ENCODE measurements at regions not wholly inside any gene's neighbourhood (a gene's known extent, or its start where the extent isn't known, plus 50 kb on each side); places are given as distances from the start of the nearest gene placed in this dataset.

GRCh38 chr22:23409976-23410375 is 170.1 kb downstream of the IGLL1 start:
- POLR2A ChIA-PET (ENCODE audit: unreplicated experiment): no interaction called here
- H4K5ac ChIP-seq (ENCODE audit: low read depth, low read length): no peak overlapping the region
- no peak overlapping the region for H2AFZ ChIP-seq (replicated peaks; ENCODE audit: low read length, poor library complexity)
- no peaks in the 10 kb centered on the region for H3K79me1 ChIP-seq (ENCODE audit: low read depth in 1 of 2, low read length in 2 of 2)
- H2BK5ac ChIP-seq (ENCODE audit: low read depth, low read length, poor library complexity, severe bottlenecking): no peak overlapping the region
- H4K91ac ChIP-seq (ENCODE audit: insufficient read depth, low read depth, low read length): no peak overlapping the region
- no peak overlapping the region for H3K4me3 ChIP-seq (ENCODE audit: insufficient read depth, low read depth, low read length)
- H3K14ac ChIP-seq (replicated peaks; ENCODE audit: low read depth, low read length): no peak overlapping the region
- H3K56ac ChIP-seq (ENCODE audit: extremely low read depth, insufficient read depth, low read length): no peak overlapping the region
- no peak overlapping the region for H2AK9ac ChIP-seq (replicated peaks; ENCODE audit: low read depth, low read length, poor library complexity)
- no peak overlapping the region for H3K9ac ChIP-seq (ENCODE audit: low read depth, low read length)
- peaks cover 4% of the 10 kb centered on the region; the same call in 1 of the 2 replicates for H3K27me3 ChIP-seq (ENCODE audit: control insufficient read depth, insufficient read depth, low read length)
- H3K4ac ChIP-seq (ENCODE audit: low read depth, low read length): no peak overlapping the region
- no peaks in the 10 kb centered on the region for H3K36me3 ChIP-seq (ENCODE audit: control insufficient read depth, insufficient read depth, low read length)
- H2BK15ac ChIP-seq (ENCODE audit: low read depth, low read length): no peak overlapping the region
- no peak overlapping the region for H2AK5ac ChIP-seq (ENCODE audit: low read depth, low read length)
- intact Hi-C loops (cut with micrococcal nuclease): no loop called here
- no peak overlapping the region for H3K18ac ChIP-seq (ENCODE audit: low read depth, low read length)
- H4K20me1 ChIP-seq (ENCODE audit: insufficient read depth, low read length): no peaks in the 10 kb centered on the region
- TF ChIP-seq CEBPB (IDR thresholded peaks at IDR 0.05; ENCODE audit: low read depth, low read length) (no peak), MXI1 (IDR thresholded peaks at IDR 0.05; ENCODE audit: borderline replicate concordance, low read depth, low read length) (no peak), USF2 (IDR thresholded peaks at IDR 0.05; ENCODE audit: low read depth, low read length) (no peak), MAFK (IDR thresholded peaks at IDR 0.05; ENCODE audit: low read depth, low read length) (no peak)
- TF ChIP-seq, protein P1, sequence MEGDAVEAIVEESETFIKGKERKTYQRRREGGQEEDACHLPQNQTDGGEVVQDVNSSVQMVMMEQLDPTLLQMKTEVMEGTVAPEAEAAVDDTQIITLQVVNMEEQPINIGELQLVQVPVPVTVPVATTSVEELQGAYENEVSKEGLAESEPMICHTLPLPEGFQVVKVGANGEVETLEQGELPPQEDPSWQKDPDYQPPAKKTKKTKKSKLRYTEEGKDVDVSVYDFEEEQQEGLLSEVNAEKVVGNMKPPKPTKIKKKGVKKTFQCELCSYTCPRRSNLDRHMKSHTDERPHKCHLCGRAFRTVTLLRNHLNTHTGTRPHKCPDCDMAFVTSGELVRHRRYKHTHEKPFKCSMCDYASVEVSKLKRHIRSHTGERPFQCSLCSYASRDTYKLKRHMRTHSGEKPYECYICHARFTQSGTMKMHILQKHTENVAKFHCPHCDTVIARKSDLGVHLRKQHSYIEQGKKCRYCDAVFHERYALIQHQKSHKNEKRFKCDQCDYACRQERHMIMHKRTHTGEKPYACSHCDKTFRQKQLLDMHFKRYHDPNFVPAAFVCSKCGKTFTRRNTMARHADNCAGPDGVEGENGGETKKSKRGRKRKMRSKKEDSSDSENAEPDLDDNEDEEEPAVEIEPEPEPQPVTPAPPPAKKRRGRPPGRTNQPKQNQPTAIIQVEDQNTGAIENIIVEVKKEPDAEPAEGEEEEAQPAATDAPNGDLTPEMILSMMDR (conservative IDR thresholded peaks at IDR 0.05; ENCODE audit: low read depth, low read length): no peak
- BruUV-seq (replicated peaks): no TSS peak
- in situ Hi-C loops (cut with MboI; ENCODE audit: low sequenced_read_pairs): no loop called here
- dilution Hi-C loops (cut with HindIII; ENCODE audit: low sequenced_read_pairs, unreplicated experiment): no loop called here
- H3K23ac ChIP-seq (ENCODE audit: low read depth, low read length): no peak overlapping the region
- DNase-seq (no peak), ATAC-seq (ENCODE audit: low read depth) (no peak)
- no peak overlapping the region for H4K8ac ChIP-seq (ENCODE audit: low read depth in 2 of 2, low read length in 2 of 2)
- H2BK20ac ChIP-seq (ENCODE audit: low read depth, low read length): no peak overlapping the region
- no peaks in the 10 kb centered on the region for H3K9me3 ChIP-seq (ENCODE audit: control insufficient read depth, insufficient read depth, low read length)
- no peak overlapping the region for H2BK120ac ChIP-seq (ENCODE audit: low read depth, low read length)
- no peak overlapping the region for H3K27ac ChIP-seq (ENCODE audit: insufficient read depth, low read length)
- CTCF ChIA-PET: no interaction called here
- no peaks in the 10 kb centered on the region for H3K9me1 ChIP-seq (ENCODE audit: insufficient read depth, low read length)
- H3K4me1 ChIP-seq (ENCODE audit: control insufficient read depth, insufficient read depth, low read length): no peaks in the 10 kb centered on the region
- 50% methylated on average over 4 of the region's 8 CpGs; no CpG with 5 or more reads in 1 of the 2 experiments for WGBS, 2 experiments (ENCODE audit: extremely low coverage in 2 of 2, insufficient read length in 1 of 2)
- no peak overlapping the region for H3K4me2 ChIP-seq (ENCODE audit: low read depth, low read length)

All from IMR-90 (cell line).